ENCODE measurements at regions not wholly inside any gene's neighbourhood (a gene's known extent, or its start where the extent isn't known, plus 50 kb on each side); places are given as distances from the start of the nearest gene placed in this dataset.

DNA sequence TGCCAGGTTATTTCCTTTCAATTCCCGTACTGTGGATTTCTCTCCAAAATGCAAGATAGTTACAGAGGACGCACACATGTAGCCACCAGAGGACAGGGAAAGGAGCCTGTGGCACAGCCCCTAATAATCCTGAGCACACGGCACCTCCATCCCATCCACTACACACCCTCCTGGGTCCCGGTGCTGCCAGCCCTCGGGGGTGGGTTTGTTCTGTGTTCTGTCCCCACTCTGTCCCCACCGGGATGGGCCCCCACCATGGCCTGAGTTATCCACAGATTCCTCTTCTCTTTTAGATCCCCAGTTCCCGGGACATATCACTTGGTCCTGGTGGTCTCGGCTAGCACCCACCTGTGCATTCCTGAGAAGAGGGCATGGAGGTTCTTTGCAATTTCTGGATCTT lies 196.9 kb upstream of the PPP2R2D start:
- WGBS (ENCODE audit: missing lambda C conversion rate) = 24% methylated on average over 8 of the region's 8 CpGs
- no peak overlapping the region for H3K27ac ChIP-seq
- H3K4me1 ChIP-seq = no peaks in the 10 kb centered on the region
- no peak for FAIRE-seq
- H3K4me2 ChIP-seq = no peak overlapping the region
- POLR2A ChIA-PET = no interaction called here
- TF ChIP-seq EHMT2 (IDR thresholded peaks at IDR 0.05; ENCODE audit: low read depth) (no peak), RCOR1 (IDR thresholded peaks at IDR 0.05; ENCODE audit: low read depth, low read length) (no peak), ZNF302 (CRISPR knock-in tag; IDR thresholded peaks at IDR 0.05) (no peak), ZFP36 (IDR thresholded peaks at IDR 0.05; ENCODE audit: borderline replicate concordance, partially characterized antibody) (no peak)
- H3K9me3 ChIP-seq = peaks cover 13% of the 10 kb centered on the region; the same call in 1 of the 3 replicates
- CTCF ChIA-PET = no interaction called here
- ATAC-seq = no peak
- DNase-seq (ENCODE audit: low read depth in 1 of 2, low spot score in 1 of 2) = no peak
- H3K4me3 ChIP-seq = no peak overlapping the region

DNA sequence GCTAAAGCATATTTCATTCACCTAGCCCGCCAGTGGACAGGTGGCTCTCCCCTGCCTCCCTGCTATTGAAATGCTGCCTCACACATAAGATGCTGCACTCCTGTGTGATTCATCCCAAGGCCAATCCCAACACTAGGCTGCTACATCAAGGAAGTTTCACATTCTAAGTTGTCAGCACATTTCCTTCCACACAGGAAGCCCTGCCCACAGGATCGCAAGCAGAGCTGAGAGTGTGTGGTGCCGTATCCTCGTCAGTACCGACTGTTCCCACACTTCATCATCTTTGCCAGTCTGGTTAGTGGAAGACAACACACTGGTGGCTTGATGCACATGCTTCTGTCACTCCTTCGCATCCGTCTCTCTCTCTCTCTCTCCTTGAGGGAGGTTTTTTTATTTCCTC lies 194.3 kb upstream of the PPP2R2D start:
- no peak overlapping the region for H3K27ac ChIP-seq
- no peaks in the 10 kb centered on the region for H3K4me1 ChIP-seq
- ChIA-PET POLR2A (no interaction called here), CTCF (no interaction called here)
- peaks cover 13% of the 10 kb centered on the region; the same call in 1 of the 3 replicates for H3K9me3 ChIP-seq
- WGBS (ENCODE audit: missing lambda C conversion rate) = 44% methylated on average over 7 of the region's 7 CpGs
- no peak overlapping the region for H3K4me3 ChIP-seq
- FAIRE-seq = no peak
- TF ChIP-seq, protein P1, sequence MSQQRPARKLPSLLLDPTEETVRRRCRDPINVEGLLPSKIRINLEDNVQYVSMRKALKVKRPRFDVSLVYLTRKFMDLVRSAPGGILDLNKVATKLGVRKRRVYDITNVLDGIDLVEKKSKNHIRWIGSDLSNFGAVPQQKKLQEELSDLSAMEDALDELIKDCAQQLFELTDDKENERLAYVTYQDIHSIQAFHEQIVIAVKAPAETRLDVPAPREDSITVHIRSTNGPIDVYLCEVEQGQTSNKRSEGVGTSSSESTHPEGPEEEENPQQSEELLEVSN (IDR thresholded peaks at IDR 0.05; ENCODE audit: borderline replicate concordance, low read depth) = no peak
- TF ChIP-seq RFX5 (IDR thresholded peaks at IDR 0.05) (no peak), MAFK (IDR thresholded peaks at IDR 0.05; ENCODE audit: partially characterized antibody) (peak; percentile 29)
- DNase-seq (ENCODE audit: low read depth in 1 of 2, low spot score in 1 of 2) = no peak
- no peak overlapping the region for H3K4me2 ChIP-seq
- no peak for ATAC-seq

DNA sequence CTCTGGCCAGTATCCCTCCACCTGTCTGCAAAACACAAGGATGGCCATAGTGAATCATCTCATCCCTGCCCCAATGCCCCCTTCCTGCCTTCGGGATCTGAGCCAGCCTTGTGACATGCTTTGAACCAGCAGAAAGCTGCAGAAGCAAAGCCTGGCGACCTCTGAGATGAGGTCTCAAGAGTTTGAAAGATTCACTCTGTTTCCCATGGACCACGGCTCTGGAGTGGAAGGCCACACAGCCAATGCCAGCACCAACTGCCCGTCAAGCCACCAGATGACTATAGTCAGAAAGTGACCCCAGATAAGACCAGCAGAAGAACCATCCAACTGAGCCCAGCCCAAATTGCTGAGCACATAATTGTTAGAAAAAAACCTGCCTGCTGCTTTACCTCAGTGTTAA lies 193.9 kb upstream of the PPP2R2D start:
- DNase-seq (ENCODE audit: low read depth in 1 of 2, low spot score in 1 of 2) = no peak
- no peak for TF ChIP-seq EHMT2 (IDR thresholded peaks at IDR 0.05; ENCODE audit: low read depth)
- no peak for TF ChIP-seq FOXS1 (CRISPR knock-in tag; IDR thresholded peaks at IDR 0.05)
- no peak for TF ChIP-seq RARB (CRISPR knock-in tag; IDR thresholded peaks at IDR 0.05)
- ChIA-PET CTCF (no interaction called here), POLR2A (no interaction called here)
- 2% methylated on average over 4 of the region's 4 CpGs for WGBS (ENCODE audit: missing lambda C conversion rate)
- H3K4me1 ChIP-seq = no peaks in the 10 kb centered on the region
- H3K27ac ChIP-seq = no peak overlapping the region
- ATAC-seq = no peak
- no peak for FAIRE-seq
- peaks cover 13% of the 10 kb centered on the region; the same call in 1 of the 3 replicates for H3K9me3 ChIP-seq
- H3K4me2 ChIP-seq = no peak overlapping the region
- H3K4me3 ChIP-seq = no peak overlapping the region

DNA sequence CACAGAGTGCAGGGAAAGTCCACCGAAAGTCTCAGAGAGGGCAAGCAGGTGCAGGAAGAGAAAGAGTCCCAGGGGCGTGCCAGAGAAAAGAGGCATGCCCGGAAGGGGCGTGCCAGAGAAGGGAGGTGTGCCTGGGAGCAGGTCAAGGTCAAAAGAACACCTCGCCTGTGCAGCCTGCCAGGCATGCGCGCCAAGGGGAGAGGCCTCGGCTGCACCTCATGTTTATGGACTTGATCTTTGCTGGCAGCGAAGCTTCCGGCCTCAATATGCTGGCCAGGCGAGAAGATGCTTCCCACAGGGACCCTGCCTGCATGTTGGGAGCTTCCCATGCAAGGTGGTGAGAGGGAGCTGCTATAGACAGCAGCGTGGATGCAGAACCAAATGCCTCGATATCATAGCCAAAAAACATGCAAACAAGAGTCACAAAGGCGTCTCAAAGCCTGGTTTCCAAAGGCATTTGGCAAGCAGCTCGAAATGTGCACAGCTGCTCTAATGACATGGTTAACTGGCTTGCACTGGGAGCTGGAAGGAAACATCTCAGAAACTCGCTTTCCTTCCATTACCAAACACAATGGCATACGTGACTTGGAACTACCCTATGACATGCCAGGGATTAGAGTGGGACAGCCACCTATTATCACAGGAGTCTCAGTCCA lies 192.5 kb upstream of the PPP2R2D start:
- no peak for FAIRE-seq
- TF ChIP-seq, protein P2, sequence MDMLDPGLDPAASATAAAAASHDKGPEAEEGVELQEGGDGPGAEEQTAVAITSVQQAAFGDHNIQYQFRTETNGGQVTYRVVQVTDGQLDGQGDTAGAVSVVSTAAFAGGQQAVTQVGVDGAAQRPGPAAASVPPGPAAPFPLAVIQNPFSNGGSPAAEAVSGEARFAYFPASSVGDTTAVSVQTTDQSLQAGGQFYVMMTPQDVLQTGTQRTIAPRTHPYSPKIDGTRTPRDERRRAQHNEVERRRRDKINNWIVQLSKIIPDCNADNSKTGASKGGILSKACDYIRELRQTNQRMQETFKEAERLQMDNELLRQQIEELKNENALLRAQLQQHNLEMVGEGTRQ (IDR thresholded peaks at IDR 0.05) = no peak
- TF ChIP-seq POLR2A (IDR thresholded peaks at IDR 0.05; ENCODE audit: low read length) (no peak), HDAC2 (IDR thresholded peaks at IDR 0.05) (no peak), HOXB13 (CRISPR knock-in tag; IDR thresholded peaks at IDR 0.05; ENCODE audit: low read depth) (no peak), SREBF2 (IDR thresholded peaks at IDR 0.05) (no peak), RFX5 (IDR thresholded peaks at IDR 0.05) (no peak), TFCP2L1 (CRISPR knock-in tag; IDR thresholded peaks at IDR 0.05) (no peak), NFE2L2 (conservative IDR thresholded peaks at IDR 0.05; ENCODE audit: low read length) (no peak), CHD4 (IDR thresholded peaks at IDR 0.05; ENCODE audit: borderline replicate concordance) (no peak), ZSCAN20 (CRISPR knock-in tag; IDR thresholded peaks at IDR 0.05) (no peak), KDM1A (IDR thresholded peaks at IDR 0.05; ENCODE audit: low read depth) (no peak), EHF (CRISPR knock-in tag; IDR thresholded peaks at IDR 0.05) (no peak), RCOR1 (IDR thresholded peaks at IDR 0.05; ENCODE audit: low read depth, low read length) (no peak)
- TF ChIP-seq, protein P3, sequence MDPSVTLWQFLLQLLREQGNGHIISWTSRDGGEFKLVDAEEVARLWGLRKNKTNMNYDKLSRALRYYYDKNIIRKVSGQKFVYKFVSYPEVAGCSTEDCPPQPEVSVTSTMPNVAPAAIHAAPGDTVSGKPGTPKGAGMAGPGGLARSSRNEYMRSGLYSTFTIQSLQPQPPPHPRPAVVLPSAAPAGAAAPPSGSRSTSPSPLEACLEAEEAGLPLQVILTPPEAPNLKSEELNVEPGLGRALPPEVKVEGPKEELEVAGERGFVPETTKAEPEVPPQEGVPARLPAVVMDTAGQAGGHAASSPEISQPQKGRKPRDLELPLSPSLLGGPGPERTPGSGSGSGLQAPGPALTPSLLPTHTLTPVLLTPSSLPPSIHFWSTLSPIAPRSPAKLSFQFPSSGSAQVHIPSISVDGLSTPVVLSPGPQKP (IDR thresholded peaks at IDR 0.05; ENCODE audit: low read depth, low read length) = no peak
- TF ChIP-seq, protein P4, sequence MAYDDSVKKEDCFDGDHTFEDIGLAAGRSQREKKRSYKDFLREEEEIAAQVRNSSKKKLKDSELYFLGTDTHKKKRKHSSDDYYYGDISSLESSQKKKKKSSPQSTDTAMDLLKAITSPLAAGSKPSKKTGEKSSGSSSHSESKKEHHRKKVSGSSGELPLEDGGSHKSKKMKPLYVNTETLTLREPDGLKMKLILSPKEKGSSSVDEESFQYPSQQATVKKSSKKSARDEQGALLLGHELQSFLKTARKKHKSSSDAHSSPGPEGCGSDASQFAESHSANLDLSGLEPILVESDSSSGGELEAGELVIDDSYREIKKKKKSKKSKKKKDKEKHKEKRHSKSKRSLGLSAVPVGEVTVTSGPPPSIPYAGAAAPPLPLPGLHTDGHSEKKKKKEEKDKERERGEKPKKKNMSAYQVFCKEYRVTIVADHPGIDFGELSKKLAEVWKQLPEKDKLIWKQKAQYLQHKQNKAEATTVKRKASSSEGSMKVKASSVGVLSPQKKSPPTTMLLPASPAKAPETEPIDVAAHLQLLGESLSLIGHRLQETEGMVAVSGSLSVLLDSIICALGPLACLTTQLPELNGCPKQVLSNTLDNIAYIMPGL (CRISPR knock-in tag; IDR thresholded peaks at IDR 0.05; ENCODE audit: borderline replicate concordance) = no peak
- TF ChIP-seq, protein P1 (IDR thresholded peaks at IDR 0.05; ENCODE audit: borderline replicate concordance, low read depth) = no peak
- ATAC-seq = no peak
- DNase-seq (ENCODE audit: low read depth in 1 of 2, low spot score in 1 of 2) = no peak
- H3K4me1 ChIP-seq = no peaks in the 10 kb centered on the region
- ChIA-PET CTCF (no interaction called here), POLR2A (no interaction called here)
- H3K4me2 ChIP-seq = no peak overlapping the region
- no peak overlapping the region for H3K27ac ChIP-seq
- WGBS (ENCODE audit: missing lambda C conversion rate) = 29% methylated on average over 17 of the region's 17 CpGs
- no peak overlapping the region for H3K4me3 ChIP-seq
- peaks cover 13% of the 10 kb centered on the region; the same call in 1 of the 3 replicates for H3K9me3 ChIP-seq
